Activated naive CD4-positive, alpha-beta T cell treated with anti-CD3 and anti-CD28 coated beads, Interleukin-2, amount 50 U/mL, for 72 hours (primary cell): ENCODE measurements at regions not wholly inside any gene's neighbourhood (a gene's known extent, or its start where the extent isn't known, plus 50 kb on each side); places are given as distances from the start of the nearest gene placed in this dataset.
"Not testable (repeated sequence)": the region's sequence is repeated elsewhere in the genome, so short reads cannot be mapped to it uniquely, and the experiment has no call there.

Experiments
- ATAC-seq, 2 donors: fragments of 150-1000 bp; cut with Tn5 transposase; 2 replicates each; pipeline ENCODE4 v1.10.0; 2021; ENCODE audit warnings: mild to moderate bottlenecking in 2 of 2, moderate library complexity in 2 of 2
- DNase-seq, 2 donors: peaks; one replicate each; pipeline ENCODE4 v3.0.0; 2021 to 2022; ENCODE audit warnings: low spot score in 2 of 2
- H3K27ac Mint-ChIP-seq, 2 donors: one replicate each; pipeline ENCODE4 v1.8.0; 2022; ENCODE audit warnings: mild to moderate bottlenecking in 2 of 2, mixed read lengths in 2 of 2
- H3K36me3 Mint-ChIP-seq, 2 donors: one replicate each; pipeline ENCODE4 v1.8.0; 2022; ENCODE audit warnings: mixed read lengths in 2 of 2
- H3K9me3 Mint-ChIP-seq, 2 donors: one replicate each; pipeline ENCODE4 v1.8.0; 2022; ENCODE audit warnings: mixed read lengths in 2 of 2

GRCh38 chr5:90233476-90233875 lies 176.1 kb downstream of the CETN3 start:
- ATAC-seq (no peak), DNase-seq (no peak)
- H3K36me3 Mint-ChIP-seq, result no peaks in the 10 kb centered on the region
- peaks cover 0 to 4% of the 10 kb centered on the region in 2 donors for H3K9me3 Mint-ChIP-seq
- no peak overlapping the region for H3K27ac Mint-ChIP-seq

- peaks cover 0 to 4% of the 10 kb centered on the region in 2 donors for H3K9me3 Mint-ChIP-seq
- H3K27ac Mint-ChIP-seq, result no peak overlapping the region
- H3K36me3 Mint-ChIP-seq, result no peaks in the 10 kb centered on the region
- DNase-seq (no peak), ATAC-seq (no peak)
Observed at GRCh38 chr5:90231688-90232087, 177.9 kb downstream of the CETN3 start.

GRCh38 chr5:90227683-90228082 lies 181.9 kb downstream of the CETN3 start:
- DNase-seq (no peak), ATAC-seq (no peak)
- H3K9me3 Mint-ChIP-seq, result no peaks in the 10 kb centered on the region

GRCh38 chr5:90226433-90227099 lies 183.0 kb downstream of the CETN3 start:
- ATAC-seq (no peak), DNase-seq (no peak)
- H3K27ac Mint-ChIP-seq, result peak overlapping the region in 1 of 2 donors; percentile 13
- no peaks in the 10 kb centered on the region for H3K36me3 Mint-ChIP-seq
- no peaks in the 10 kb centered on the region for H3K9me3 Mint-ChIP-seq

More at GRCh38 chr5:90227683-90228082, 181.9 kb downstream of the CETN3 start:
- H3K27ac Mint-ChIP-seq, result peak overlapping the region in 1 of 2 donors; percentile 37
- no peaks in the 10 kb centered on the region for H3K36me3 Mint-ChIP-seq

GRCh38 chr5:90224342-90224741 lies 185.2 kb downstream of the CETN3 start:
- ATAC-seq (no peak), DNase-seq (no peak)
- no peaks in the 10 kb centered on the region for H3K36me3 Mint-ChIP-seq
- no peak overlapping the region for H3K27ac Mint-ChIP-seq
- H3K9me3 Mint-ChIP-seq, result no peaks in the 10 kb centered on the region

GRCh38 chr5:90223756-90224155 lies 185.8 kb downstream of the CETN3 start:
- Mint-ChIP-seq H3K36me3 (no peaks in the 10 kb centered on the region), H3K9me3 (no peaks in the 10 kb centered on the region), H3K27ac (no peak overlapping the region)
- ATAC-seq, result no peak
- no peak for DNase-seq

- Mint-ChIP-seq H3K27ac (no peak overlapping the region), H3K9me3 (no peaks in the 10 kb centered on the region), H3K36me3 (no peaks in the 10 kb centered on the region)
- ATAC-seq (no peak), DNase-seq (no peak)
Observed at GRCh38 chr5:90221951-90222350, 187.6 kb downstream of the CETN3 start.

GRCh38 chr5:90220554-90220953 lies 189.0 kb downstream of the CETN3 start:
- DNase-seq, result no peak
- no peak for ATAC-seq
- Mint-ChIP-seq H3K27ac (no peak overlapping the region), H3K36me3 (no peaks in the 10 kb centered on the region), H3K9me3 (peaks cover 0 to 4% of the 10 kb centered on the region in 2 donors)

- DNase-seq, result no peak
- H3K9me3 Mint-ChIP-seq, result peaks cover 5 to 8% of the 10 kb centered on the region in 2 donors
- no peak overlapping the region for H3K27ac Mint-ChIP-seq
- no peak for ATAC-seq
- no peaks in the 10 kb centered on the region for H3K36me3 Mint-ChIP-seq
Observed at GRCh38 chr5:90214991-90215390, 194.6 kb downstream of the CETN3 start.

- H3K27ac Mint-ChIP-seq, result not testable (repeated sequence)
Observed at GRCh38 chr5:90208323-90208722, 201.2 kb downstream of the CETN3 start.

GRCh38 chr5:90201923-90202322 lies 207.6 kb downstream of the CETN3 start:
- H3K9me3 Mint-ChIP-seq, result peaks cover 8 to 10% of the 10 kb centered on the region in 2 donors
- DNase-seq, result no peak
- H3K27ac Mint-ChIP-seq, result no peak overlapping the region
- H3K36me3 Mint-ChIP-seq, result no peaks in the 10 kb centered on the region
- ATAC-seq, result no peak

More at GRCh38 chr5:90208323-90208722, 201.2 kb downstream of the CETN3 start:
- ATAC-seq, H3K36me3 Mint-ChIP-seq, DNase-seq: not testable (repeated sequence)
- H3K9me3 Mint-ChIP-seq, result peaks cover 8 to 10% of the 10 kb centered on the region in 2 donors

GRCh38 chr5:90193185-90193822 lies 216.3 kb downstream of the CETN3 start:
- Mint-ChIP-seq H3K27ac (no peak overlapping the region), H3K36me3 (no peaks in the 10 kb centered on the region), H3K9me3 (peaks cover 5% of the 10 kb centered on the region in 2 donors)
- DNase-seq (no peak), ATAC-seq (no peak)

- ATAC-seq (no peak), DNase-seq (no peak)
- H3K9me3 Mint-ChIP-seq, result peaks cover 5 to 6% of the 10 kb centered on the region in 2 donors
- no peak overlapping the region for H3K27ac Mint-ChIP-seq
- H3K36me3 Mint-ChIP-seq, result no peaks in the 10 kb centered on the region
Observed at GRCh38 chr5:90191352-90192045, 218.1 kb downstream of the CETN3 start.

- ATAC-seq (no peak), DNase-seq (no peak)
- no peaks in the 10 kb centered on the region for H3K36me3 Mint-ChIP-seq
- no peak overlapping the region for H3K27ac Mint-ChIP-seq
- H3K9me3 Mint-ChIP-seq, result peaks cover 3 to 10% of the 10 kb centered on the region in 2 donors
Observed at GRCh38 chr5:90185897-90186468, 223.6 kb downstream of the CETN3 start.

- no peak overlapping the region for H3K27ac Mint-ChIP-seq
- peaks cover 4 to 5% of the 10 kb centered on the region in 2 donors for H3K9me3 Mint-ChIP-seq
- no peak for DNase-seq
- H3K36me3 Mint-ChIP-seq, result no peaks in the 10 kb centered on the region
- ATAC-seq, result no peak
Observed at GRCh38 chr5:90184764-90185163, 224.8 kb downstream of the CETN3 start.

GRCh38 chr5:90182726-90183125 lies 226.8 kb downstream of the CETN3 start:
- H3K27ac Mint-ChIP-seq, result no peak overlapping the region
- DNase-seq (no peak), ATAC-seq (no peak)
- peaks cover 5 to 8% of the 10 kb centered on the region in 2 donors for H3K9me3 Mint-ChIP-seq
- H3K36me3 Mint-ChIP-seq, result no peaks in the 10 kb centered on the region

GRCh38 chr5:90174236-90174635 lies 235.3 kb downstream of the CETN3 start:
- DNase-seq, result no peak
- Mint-ChIP-seq H3K27ac (no peak overlapping the region), H3K9me3 (peaks cover 7 to 15% of the 10 kb centered on the region in 2 donors), H3K36me3 (no peaks in the 10 kb centered on the region)
- ATAC-seq, result no peak
